Endodermal cell (in vitro differentiated cells): ENCODE measurements at regions not wholly inside any gene's neighbourhood (a gene's known extent, or its start where the extent isn't known, plus 50 kb on each side); places are given as distances from the start of the nearest gene placed in this dataset.
"Not testable (repeated sequence)": the region's sequence is repeated elsewhere in the genome, so short reads cannot be mapped to it uniquely, and the experiment has no call there.

ENCODE experiments used
- DNase-seq: peaks from one replicate; pipeline ENCODE4 v3.0.0-alpha.2; 2017
- H3K27ac ChIP-seq: 2 replicates; pipeline ENCODE4 v1.5.1; 2013; ENCODE audit warnings: mild to moderate bottlenecking, low read depth, low read length, moderate library complexity
- H3K27me3 ChIP-seq: 2 replicates; pipeline ENCODE4 v1.6.1; 2013; ENCODE audit warnings: mild to moderate bottlenecking, low read length, moderate library complexity; ENCODE audit not compliant: insufficient read depth, control insufficient read depth, poor library complexity, severe bottlenecking
- H3K36me3 ChIP-seq: 2 replicates; pipeline ENCODE4 v1.7.0; 2013; ENCODE audit warnings: mild to moderate bottlenecking, low read length, moderate library complexity; ENCODE audit not compliant: control insufficient read depth, insufficient read depth
- H3K4me1 ChIP-seq: one replicate; pipeline ENCODE4 v1.7.0; 2013; ENCODE audit warnings: low read length; ENCODE audit not compliant: control insufficient read depth, insufficient read depth
- H3K4me3 ChIP-seq: 2 replicates; pipeline ENCODE4 v1.5.1; 2013; ENCODE audit warnings: mild to moderate bottlenecking, low read length, moderate library complexity
- H3K9ac ChIP-seq: 2 replicates; pipeline ENCODE4 v1.6.1; 2013; ENCODE audit warnings: mild to moderate bottlenecking, low read length, moderate library complexity; ENCODE audit not compliant: poor library complexity, severe bottlenecking; ENCODE audit errors: extremely low read depth
- H3K9me3 ChIP-seq: 2 replicates; pipeline ENCODE4 v1.6.1; 2013; ENCODE audit warnings: mild to moderate bottlenecking, low read length, moderate library complexity; ENCODE audit not compliant: control insufficient read depth
- H3K27ac Mint-ChIP-seq: 2 replicates; pipeline ENCODE4 v1.8.0; 2020; ENCODE audit warnings: mixed read lengths
- H3K27me3 Mint-ChIP-seq: 2 replicates; pipeline ENCODE4 v1.8.0; 2021; ENCODE audit warnings: mild to moderate bottlenecking, mixed read lengths; ENCODE audit not compliant: insufficient read depth
- H3K36me3 Mint-ChIP-seq: 2 replicates; pipeline ENCODE4 v1.8.0; 2020; ENCODE audit warnings: low read depth, mixed read lengths
- H3K4me1 Mint-ChIP-seq: 2 replicates; pipeline ENCODE4 v1.8.0; 2020; ENCODE audit warnings: mixed read lengths
- H3K4me3 Mint-ChIP-seq: 2 replicates; pipeline ENCODE4 v1.8.0; 2020; ENCODE audit warnings: mild to moderate bottlenecking, moderate library complexity, mixed read lengths
- H3K9me3 Mint-ChIP-seq: 2 replicates; pipeline ENCODE4 v1.8.0; 2020; ENCODE audit warnings: mild to moderate bottlenecking, mixed read lengths
- WGBS, 2 experiments: methylation state at CpG; one replicate each; pipeline versions ENCODE4 v1.1.5 to v1.1.7; 2013; ENCODE audit warnings: missing lambda C conversion rate in 2 of 2, mixed read lengths in 1 of 2; ENCODE audit not compliant: insufficient coverage in 1 of 2, insufficient read length in 1 of 2; 5-methylcytosine and 5-hydroxymethylcytosine counted together
- TF ChIP-seq, protein P1 (sequence below): fragments of 200-600 bp; sonication (generic); conservative IDR thresholded peaks from 2 replicates; pipeline ENCODE4 v1.5.0; 2021; ENCODE audit warnings: antibody characterized with exemption, mild to moderate bottlenecking

DNA sequence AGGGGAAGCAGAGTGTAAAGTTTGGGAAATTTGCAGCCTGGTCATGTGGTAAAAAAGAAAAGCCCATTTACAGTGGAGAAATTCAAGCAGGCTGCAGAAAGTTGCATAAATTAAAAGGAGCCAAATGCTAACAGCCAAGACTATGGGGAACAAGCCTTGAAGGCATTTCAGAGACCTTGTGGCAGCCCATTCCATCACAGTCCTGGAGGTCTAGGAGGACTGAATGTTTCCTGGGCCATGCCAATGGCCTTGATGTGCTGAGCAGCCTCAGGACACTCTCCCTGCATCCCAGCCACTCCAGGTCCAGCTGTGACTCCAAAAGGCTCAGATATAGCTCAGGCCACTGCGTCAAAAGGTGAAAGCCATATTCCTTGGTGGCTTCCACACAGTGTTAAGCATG, 1202.4 kb upstream of the ATXN8OS start:
- no peak overlapping the region for H3K4me3 ChIP-seq
- no peaks in the 10 kb centered on the region for H3K4me1 ChIP-seq
- no peak overlapping the region for H3K4me3 Mint-ChIP-seq
- peaks cover 48% of the 10 kb centered on the region for H3K9me3 ChIP-seq
- no peak overlapping the region for H3K27ac ChIP-seq
- H3K27me3 ChIP-seq = no peaks in the 10 kb centered on the region
- H3K27ac Mint-ChIP-seq = no peak overlapping the region
- no peak for DNase-seq
- H3K36me3 ChIP-seq = no peaks in the 10 kb centered on the region
- H3K9me3 Mint-ChIP-seq = peaks cover 54% of the 10 kb centered on the region
- H3K4me1 Mint-ChIP-seq = no peaks in the 10 kb centered on the region
- peaks cover 13% of the 10 kb centered on the region for H3K36me3 Mint-ChIP-seq
- no peak overlapping the region for H3K9ac ChIP-seq
- TF ChIP-seq, protein P1, sequence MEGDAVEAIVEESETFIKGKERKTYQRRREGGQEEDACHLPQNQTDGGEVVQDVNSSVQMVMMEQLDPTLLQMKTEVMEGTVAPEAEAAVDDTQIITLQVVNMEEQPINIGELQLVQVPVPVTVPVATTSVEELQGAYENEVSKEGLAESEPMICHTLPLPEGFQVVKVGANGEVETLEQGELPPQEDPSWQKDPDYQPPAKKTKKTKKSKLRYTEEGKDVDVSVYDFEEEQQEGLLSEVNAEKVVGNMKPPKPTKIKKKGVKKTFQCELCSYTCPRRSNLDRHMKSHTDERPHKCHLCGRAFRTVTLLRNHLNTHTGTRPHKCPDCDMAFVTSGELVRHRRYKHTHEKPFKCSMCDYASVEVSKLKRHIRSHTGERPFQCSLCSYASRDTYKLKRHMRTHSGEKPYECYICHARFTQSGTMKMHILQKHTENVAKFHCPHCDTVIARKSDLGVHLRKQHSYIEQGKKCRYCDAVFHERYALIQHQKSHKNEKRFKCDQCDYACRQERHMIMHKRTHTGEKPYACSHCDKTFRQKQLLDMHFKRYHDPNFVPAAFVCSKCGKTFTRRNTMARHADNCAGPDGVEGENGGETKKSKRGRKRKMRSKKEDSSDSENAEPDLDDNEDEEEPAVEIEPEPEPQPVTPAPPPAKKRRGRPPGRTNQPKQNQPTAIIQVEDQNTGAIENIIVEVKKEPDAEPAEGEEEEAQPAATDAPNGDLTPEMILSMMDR = no peak
- 84% methylated on average over 1 of the region's 1 CpG; no CpG with 5 or more reads in 1 of the 2 experiments for WGBS, 2 experiments
- H3K27me3 Mint-ChIP-seq = no peaks in the 10 kb centered on the region

DNA sequence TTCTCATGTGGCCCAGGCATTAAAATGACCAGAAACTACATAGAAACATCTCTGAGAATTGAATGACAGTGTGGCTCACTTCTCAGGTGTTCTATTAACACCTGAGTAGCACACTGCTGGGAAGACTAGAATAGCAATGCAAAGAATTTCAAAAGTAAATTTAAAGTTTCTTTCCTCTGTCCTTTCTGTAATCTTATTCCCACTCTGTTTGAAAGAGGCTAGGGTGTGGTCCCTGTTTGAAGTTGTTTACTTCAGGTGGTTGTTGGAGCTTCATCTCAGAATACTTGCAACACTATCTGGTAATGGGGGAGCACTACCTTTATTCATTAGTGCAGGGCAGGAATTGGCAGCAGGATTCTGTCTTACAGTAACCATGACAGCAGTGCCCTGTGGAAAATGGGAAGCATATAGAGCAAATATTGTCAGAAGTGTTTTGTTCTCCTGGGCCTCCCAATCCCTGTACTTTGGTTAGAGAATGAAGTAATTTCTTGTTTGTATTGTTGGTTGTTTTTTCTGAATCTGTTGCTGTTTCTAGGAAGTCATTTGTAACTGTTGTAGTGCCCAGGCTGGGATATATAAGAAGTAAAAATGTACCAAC, 1210.2 kb upstream of the ATXN8OS start:
- TF ChIP-seq, protein P1 = no peak
- Mint-ChIP-seq H3K4me1 (peaks cover 26% of the 10 kb centered on the region), H3K9me3 (peaks cover 11% of the 10 kb centered on the region), H3K27ac (peak overlapping the region; percentile 25), H3K36me3 (peaks cover 14% of the 10 kb centered on the region), H3K27me3 (no peaks in the 10 kb centered on the region), H3K4me3 (no peak overlapping the region)
- Histone ChIP-seq H3K4me3 (peak overlapping the region; percentile 38), H3K36me3 (no peaks in the 10 kb centered on the region), H3K4me1 (peaks cover 9% of the 10 kb centered on the region), H3K27me3 (no peaks in the 10 kb centered on the region), H3K27ac (no peak overlapping the region), H3K9me3 (peaks cover 25% of the 10 kb centered on the region), H3K9ac (no peak overlapping the region)
- peak; percentile 53 for DNase-seq

DNA sequence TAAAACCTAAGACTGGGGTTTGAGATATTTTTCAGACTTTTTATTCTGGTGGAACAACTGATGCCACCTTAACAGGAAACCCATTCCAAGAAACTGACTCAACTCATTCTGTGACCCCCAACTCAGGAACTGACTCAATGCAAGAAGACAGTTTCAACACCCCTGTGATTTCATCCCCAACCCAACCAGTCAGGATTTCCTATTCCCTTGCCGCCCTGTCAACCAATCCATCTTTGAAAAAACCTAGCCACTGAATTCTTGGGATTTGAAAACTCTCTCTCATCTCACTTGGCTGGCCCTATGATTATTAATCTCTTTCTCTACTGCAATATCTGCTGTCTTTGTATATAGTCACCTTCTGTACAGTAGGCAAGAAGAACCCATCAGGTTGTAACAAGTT, 1211.9 kb upstream of the ATXN8OS start:
- Mint-ChIP-seq H3K4me3 (no peak overlapping the region), H3K9me3 (peaks cover 11% of the 10 kb centered on the region), H3K27ac (no peak overlapping the region), H3K4me1 (peaks cover 36% of the 10 kb centered on the region), H3K27me3 (no peaks in the 10 kb centered on the region), H3K36me3 (peaks cover 17% of the 10 kb centered on the region)
- Histone ChIP-seq H3K27ac (no peak overlapping the region), H3K36me3 (no peaks in the 10 kb centered on the region), H3K9me3 (peaks cover 25% of the 10 kb centered on the region), H3K27me3 (no peaks in the 10 kb centered on the region), H3K9ac (no peak overlapping the region), H3K4me1 (peaks cover 9% of the 10 kb centered on the region), H3K4me3 (no peak overlapping the region)
- TF ChIP-seq, protein P1 = no peak
- 80 to 100% methylated on average over 1 of the region's 1 CpG for WGBS, 2 experiments
- no peak for DNase-seq

DNA sequence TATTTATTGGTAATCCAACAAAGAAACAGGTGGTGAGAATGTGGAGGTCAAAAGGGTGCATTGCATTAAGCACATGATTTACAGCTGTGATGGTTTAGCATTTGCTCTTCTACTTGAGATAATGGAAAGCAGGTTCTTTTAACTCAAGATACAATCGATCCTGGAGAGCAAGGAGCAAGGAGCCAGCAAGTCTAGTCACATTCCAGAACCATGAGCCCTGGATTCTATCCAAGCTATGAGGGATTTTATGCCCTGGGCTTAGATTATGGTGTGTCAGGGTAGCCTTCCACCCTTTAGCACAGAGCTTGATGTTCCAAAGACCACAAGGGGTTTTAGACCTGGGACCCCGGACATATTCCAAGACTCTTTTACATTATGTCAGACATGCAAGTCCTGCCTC, 1213.9 kb upstream of the ATXN8OS start:
- peak overlapping the region; percentile 86 for H3K27ac Mint-ChIP-seq
- H3K4me3 Mint-ChIP-seq = not testable (repeated sequence)

DNA sequence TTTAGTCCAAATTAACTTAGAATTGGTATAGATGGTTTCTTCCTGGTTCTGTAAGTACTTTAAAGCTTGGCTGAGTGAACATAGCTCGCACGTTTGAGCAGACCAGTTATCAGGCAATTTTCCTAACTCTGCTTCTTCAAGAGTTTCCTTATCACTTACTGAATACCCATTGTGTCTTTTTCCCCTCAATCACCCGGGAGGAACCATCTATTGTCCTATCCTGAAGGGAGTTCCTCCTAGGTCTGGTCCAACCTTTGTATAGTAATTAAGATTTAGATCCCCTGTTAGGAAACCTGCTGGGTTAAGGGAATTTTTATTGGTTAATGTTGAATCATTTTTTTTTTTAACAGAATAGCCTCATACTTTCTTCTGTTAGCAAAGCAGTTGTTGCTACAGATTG, 1215.0 kb upstream of the ATXN8OS start:
- not testable (repeated sequence) for H3K4me3 Mint-ChIP-seq, H3K36me3 ChIP-seq, H3K27me3 ChIP-seq, H3K9ac ChIP-seq, DNase-seq, H3K9me3 Mint-ChIP-seq, H3K4me1 ChIP-seq, H3K36me3 Mint-ChIP-seq, H3K27me3 Mint-ChIP-seq, H3K27ac ChIP-seq, H3K27ac Mint-ChIP-seq
- Histone ChIP-seq H3K9me3 (peaks cover 11% of the 10 kb centered on the region), H3K4me3 (peak overlapping the region; percentile 51)
- WGBS, 2 experiments = 47 to 67% methylated on average over 1 to 3 of the region's 3 CpGs
- peaks cover 33% of the 10 kb centered on the region for H3K4me1 Mint-ChIP-seq

More for the DNA sequence above, 1213.9 kb upstream of the ATXN8OS start:
- peaks cover 14% of the 10 kb centered on the region for H3K36me3 Mint-ChIP-seq
- H3K9ac ChIP-seq, H3K4me3 ChIP-seq, DNase-seq, H3K36me3 ChIP-seq, H3K27me3 Mint-ChIP-seq, H3K27ac ChIP-seq, H3K27me3 ChIP-seq, H3K4me1 ChIP-seq: not testable (repeated sequence)
- H3K9me3 ChIP-seq = peaks cover 17% of the 10 kb centered on the region
- WGBS, 2 experiments = 71 to 75% methylated on average over 1 to 2 of the region's 2 CpGs
- H3K9me3 Mint-ChIP-seq = peaks cover 11% of the 10 kb centered on the region
- peaks cover 40% of the 10 kb centered on the region for H3K4me1 Mint-ChIP-seq
